ENCODE measurements at regions not wholly inside any gene's neighbourhood (a gene's known extent, or its start where the extent isn't known, plus 50 kb on each side); places are given as distances from the start of the nearest gene placed in this dataset.

GRCh38 chr12:128190614-128191013, 76.4 kb upstream of the TMEM132C start:
- no peak for DNase-seq

DNA sequence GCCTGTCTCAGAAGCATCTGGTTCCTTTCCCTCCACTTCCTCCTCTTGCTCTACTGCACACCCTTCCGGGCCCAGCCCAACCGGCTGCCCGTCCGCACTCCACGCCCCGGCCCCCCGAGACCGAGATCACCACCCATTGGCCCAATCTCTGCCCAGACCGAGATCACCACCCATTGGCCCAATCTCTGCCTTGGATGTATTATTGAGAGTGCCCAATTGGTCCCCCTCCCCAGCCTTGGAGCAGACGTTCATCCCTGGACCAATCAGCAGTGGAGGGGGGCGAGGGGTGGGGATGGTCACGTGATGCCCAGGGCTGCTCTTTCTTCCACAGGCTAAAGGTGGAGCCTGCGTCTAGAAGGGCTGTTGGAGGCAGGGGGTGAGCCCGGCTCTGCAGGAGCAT, 75.6 kb upstream of the TMEM132C start:
- no peak for DNase-seq

GRCh38 chr12:128204711-128205110, 62.3 kb upstream of the TMEM132C start:
- DNase-seq = no peak

DNA sequence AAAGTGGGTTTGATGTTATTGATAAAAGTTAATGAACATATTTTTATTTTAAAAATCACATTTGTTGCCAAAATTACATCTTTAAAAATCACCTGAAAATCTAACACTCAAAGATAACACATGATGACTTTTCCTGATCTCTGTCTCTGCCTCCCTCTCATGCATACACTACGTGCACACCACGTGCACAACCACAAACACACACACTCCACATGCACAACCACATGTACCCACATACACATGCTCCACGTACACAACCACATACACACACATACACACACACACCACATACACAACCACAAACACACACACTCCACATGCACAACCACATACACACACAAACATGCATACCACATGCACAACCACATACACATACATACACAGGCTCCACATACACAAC, 61.8 kb upstream of the TMEM132C start:
- no peak for DNase-seq

- no peak for DNase-seq
Measured at GRCh38 chr12:128205758-128206157, 61.2 kb upstream of the TMEM132C start.

All from DMS79 (cell line).